Endodermal cell (in vitro differentiated cells): ENCODE measurements at regions not wholly inside any gene's neighbourhood (a gene's known extent, or its start where the extent isn't known, plus 50 kb on each side); places are given as distances from the start of the nearest gene placed in this dataset.

ENCODE experiments used
- DNase-seq: peaks from one replicate; pipeline ENCODE4 v3.0.0-alpha.2; 2017
- H3K27ac ChIP-seq: 2 replicates; pipeline ENCODE4 v1.5.1; 2013; ENCODE audit warnings: mild to moderate bottlenecking, low read depth, low read length, moderate library complexity
- H3K27me3 ChIP-seq: 2 replicates; pipeline ENCODE4 v1.6.1; 2013; ENCODE audit warnings: mild to moderate bottlenecking, low read length, moderate library complexity; ENCODE audit not compliant: insufficient read depth, control insufficient read depth, poor library complexity, severe bottlenecking
- H3K36me3 ChIP-seq: 2 replicates; pipeline ENCODE4 v1.7.0; 2013; ENCODE audit warnings: mild to moderate bottlenecking, low read length, moderate library complexity; ENCODE audit not compliant: control insufficient read depth, insufficient read depth
- H3K4me1 ChIP-seq: one replicate; pipeline ENCODE4 v1.7.0; 2013; ENCODE audit warnings: low read length; ENCODE audit not compliant: control insufficient read depth, insufficient read depth
- H3K4me3 ChIP-seq: 2 replicates; pipeline ENCODE4 v1.5.1; 2013; ENCODE audit warnings: mild to moderate bottlenecking, low read length, moderate library complexity
- H3K9ac ChIP-seq: 2 replicates; pipeline ENCODE4 v1.6.1; 2013; ENCODE audit warnings: mild to moderate bottlenecking, low read length, moderate library complexity; ENCODE audit not compliant: poor library complexity, severe bottlenecking; ENCODE audit errors: extremely low read depth
- H3K9me3 ChIP-seq: 2 replicates; pipeline ENCODE4 v1.6.1; 2013; ENCODE audit warnings: mild to moderate bottlenecking, low read length, moderate library complexity; ENCODE audit not compliant: control insufficient read depth
- H3K27ac Mint-ChIP-seq: 2 replicates; pipeline ENCODE4 v1.8.0; 2020; ENCODE audit warnings: mixed read lengths
- H3K27me3 Mint-ChIP-seq: 2 replicates; pipeline ENCODE4 v1.8.0; 2021; ENCODE audit warnings: mild to moderate bottlenecking, mixed read lengths; ENCODE audit not compliant: insufficient read depth
- H3K36me3 Mint-ChIP-seq: 2 replicates; pipeline ENCODE4 v1.8.0; 2020; ENCODE audit warnings: low read depth, mixed read lengths
- H3K4me1 Mint-ChIP-seq: 2 replicates; pipeline ENCODE4 v1.8.0; 2020; ENCODE audit warnings: mixed read lengths
- H3K4me3 Mint-ChIP-seq: 2 replicates; pipeline ENCODE4 v1.8.0; 2020; ENCODE audit warnings: mild to moderate bottlenecking, moderate library complexity, mixed read lengths
- H3K9me3 Mint-ChIP-seq: 2 replicates; pipeline ENCODE4 v1.8.0; 2020; ENCODE audit warnings: mild to moderate bottlenecking, mixed read lengths
- WGBS, 2 experiments: methylation state at CpG; one replicate each; pipeline versions ENCODE4 v1.1.5 to v1.1.7; 2013; ENCODE audit warnings: missing lambda C conversion rate in 2 of 2, mixed read lengths in 1 of 2; ENCODE audit not compliant: insufficient coverage in 1 of 2, insufficient read length in 1 of 2; 5-methylcytosine and 5-hydroxymethylcytosine counted together
- TF ChIP-seq, protein P1 (sequence below): fragments of 200-600 bp; sonication (generic); conservative IDR thresholded peaks from 2 replicates; pipeline ENCODE4 v1.5.0; 2021; ENCODE audit warnings: antibody characterized with exemption, mild to moderate bottlenecking

DNA sequence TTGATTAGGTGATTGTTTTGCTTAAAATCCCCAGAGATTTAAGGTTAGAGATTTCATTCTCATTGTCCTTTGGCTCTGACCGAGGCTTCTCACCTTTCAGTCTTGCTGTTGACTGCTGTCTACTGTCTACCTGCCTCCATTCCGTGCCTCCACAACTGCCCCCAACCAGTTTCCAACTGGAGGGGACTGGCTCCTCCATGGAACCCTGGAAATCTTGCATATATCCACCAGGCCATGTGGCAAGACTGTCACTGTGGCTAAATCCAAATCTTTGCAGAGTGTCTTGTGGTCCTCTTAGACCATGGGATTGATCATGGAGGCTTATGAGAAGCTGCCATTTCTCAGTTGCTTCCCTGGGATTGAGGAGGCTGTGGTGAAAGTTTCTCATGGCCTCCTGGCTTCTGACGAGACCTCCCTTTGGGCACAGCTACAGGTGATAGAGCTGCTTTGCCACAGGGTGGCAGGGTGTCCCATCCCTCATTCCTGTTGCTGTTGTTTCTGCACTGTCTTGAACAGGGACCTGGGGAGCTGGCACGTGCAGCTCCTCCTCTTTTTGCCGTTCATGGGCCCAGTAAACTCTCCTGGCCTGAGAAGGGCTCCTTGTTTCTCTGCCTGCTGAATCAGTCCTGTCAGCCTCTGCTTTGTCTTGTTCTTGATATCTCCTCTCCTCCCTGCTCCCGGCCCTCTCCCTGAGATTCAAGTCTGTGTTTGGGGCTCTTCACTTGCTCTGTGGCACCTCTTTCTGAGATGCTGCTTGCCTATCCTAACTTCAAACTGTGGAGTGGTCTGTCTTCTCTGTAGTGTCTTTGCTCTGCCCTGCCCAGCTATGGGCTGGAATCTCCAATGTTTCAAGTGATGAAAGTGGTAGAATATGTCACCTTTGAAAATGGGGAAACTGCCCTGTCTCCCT lies 63.6 kb upstream of the IGFBP3 start:
- Histone ChIP-seq H3K27ac (no peak overlapping the region), H3K4me3 (no peak overlapping the region), H3K36me3 (no peaks in the 10 kb centered on the region), H3K9ac (no peak overlapping the region), H3K27me3 (no peaks in the 10 kb centered on the region), H3K9me3 (peaks cover 11% of the 10 kb centered on the region), H3K4me1 (no peaks in the 10 kb centered on the region)
- DNase-seq = peak; percentile 49
- 85 to 93% methylated on average over 6 of the region's 6 CpGs for WGBS, 2 experiments
- H3K36me3 Mint-ChIP-seq = no peaks in the 10 kb centered on the region
- peaks cover 2% of the 10 kb centered on the region for H3K27me3 Mint-ChIP-seq
- H3K4me3 Mint-ChIP-seq = no peak overlapping the region
- TF ChIP-seq, protein P1, sequence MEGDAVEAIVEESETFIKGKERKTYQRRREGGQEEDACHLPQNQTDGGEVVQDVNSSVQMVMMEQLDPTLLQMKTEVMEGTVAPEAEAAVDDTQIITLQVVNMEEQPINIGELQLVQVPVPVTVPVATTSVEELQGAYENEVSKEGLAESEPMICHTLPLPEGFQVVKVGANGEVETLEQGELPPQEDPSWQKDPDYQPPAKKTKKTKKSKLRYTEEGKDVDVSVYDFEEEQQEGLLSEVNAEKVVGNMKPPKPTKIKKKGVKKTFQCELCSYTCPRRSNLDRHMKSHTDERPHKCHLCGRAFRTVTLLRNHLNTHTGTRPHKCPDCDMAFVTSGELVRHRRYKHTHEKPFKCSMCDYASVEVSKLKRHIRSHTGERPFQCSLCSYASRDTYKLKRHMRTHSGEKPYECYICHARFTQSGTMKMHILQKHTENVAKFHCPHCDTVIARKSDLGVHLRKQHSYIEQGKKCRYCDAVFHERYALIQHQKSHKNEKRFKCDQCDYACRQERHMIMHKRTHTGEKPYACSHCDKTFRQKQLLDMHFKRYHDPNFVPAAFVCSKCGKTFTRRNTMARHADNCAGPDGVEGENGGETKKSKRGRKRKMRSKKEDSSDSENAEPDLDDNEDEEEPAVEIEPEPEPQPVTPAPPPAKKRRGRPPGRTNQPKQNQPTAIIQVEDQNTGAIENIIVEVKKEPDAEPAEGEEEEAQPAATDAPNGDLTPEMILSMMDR = peak; percentile 57
- H3K27ac Mint-ChIP-seq = no peak overlapping the region
- peaks cover 16% of the 10 kb centered on the region for H3K9me3 Mint-ChIP-seq
- H3K4me1 Mint-ChIP-seq = peaks cover 4% of the 10 kb centered on the region

DNA sequence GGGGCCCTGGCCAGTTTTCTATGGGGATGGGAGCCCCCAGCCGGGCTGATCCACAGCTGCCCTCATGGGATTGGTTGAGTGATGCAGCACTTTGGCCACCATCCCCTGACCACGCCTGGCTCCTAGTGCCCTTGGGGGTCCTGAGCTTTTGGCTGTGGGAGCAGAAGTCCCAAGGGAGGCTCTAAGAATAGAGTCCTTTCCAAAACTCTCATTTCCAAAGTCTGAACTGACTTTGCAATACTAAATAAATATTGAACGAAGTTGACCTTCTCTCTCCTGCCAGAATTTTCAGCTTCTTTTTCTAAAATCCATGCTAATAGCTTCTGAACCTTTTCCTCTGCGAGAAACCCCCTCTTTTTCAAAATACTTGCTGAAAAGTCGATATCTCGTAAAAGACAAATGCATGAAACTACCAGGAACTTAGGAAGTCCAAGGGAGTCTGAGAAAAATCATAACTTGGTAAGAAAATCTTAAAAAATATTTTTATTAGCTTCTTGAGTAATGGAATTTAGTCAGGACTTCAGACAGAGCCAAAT lies 62.7 kb upstream of the IGFBP3 start:
- H3K4me1 Mint-ChIP-seq = peaks cover 6% of the 10 kb centered on the region
- peaks cover 4% of the 10 kb centered on the region for H3K27me3 Mint-ChIP-seq
- Histone ChIP-seq H3K27ac (no peak overlapping the region), H3K36me3 (no peaks in the 10 kb centered on the region), H3K27me3 (no peaks in the 10 kb centered on the region), H3K4me1 (peaks cover under 1% of the 10 kb centered on the region), H3K4me3 (no peak overlapping the region), H3K9me3 (peaks cover 11% of the 10 kb centered on the region), H3K9ac (no peak overlapping the region)
- H3K27ac Mint-ChIP-seq = no peak overlapping the region
- no peak overlapping the region for H3K4me3 Mint-ChIP-seq
- WGBS, 2 experiments = 94% methylated on average over 4 to 6 of the region's 6 CpGs
- DNase-seq = no peak
- TF ChIP-seq, protein P1 = no peak
- H3K36me3 Mint-ChIP-seq = no peaks in the 10 kb centered on the region
- peaks cover 16% of the 10 kb centered on the region for H3K9me3 Mint-ChIP-seq

DNA sequence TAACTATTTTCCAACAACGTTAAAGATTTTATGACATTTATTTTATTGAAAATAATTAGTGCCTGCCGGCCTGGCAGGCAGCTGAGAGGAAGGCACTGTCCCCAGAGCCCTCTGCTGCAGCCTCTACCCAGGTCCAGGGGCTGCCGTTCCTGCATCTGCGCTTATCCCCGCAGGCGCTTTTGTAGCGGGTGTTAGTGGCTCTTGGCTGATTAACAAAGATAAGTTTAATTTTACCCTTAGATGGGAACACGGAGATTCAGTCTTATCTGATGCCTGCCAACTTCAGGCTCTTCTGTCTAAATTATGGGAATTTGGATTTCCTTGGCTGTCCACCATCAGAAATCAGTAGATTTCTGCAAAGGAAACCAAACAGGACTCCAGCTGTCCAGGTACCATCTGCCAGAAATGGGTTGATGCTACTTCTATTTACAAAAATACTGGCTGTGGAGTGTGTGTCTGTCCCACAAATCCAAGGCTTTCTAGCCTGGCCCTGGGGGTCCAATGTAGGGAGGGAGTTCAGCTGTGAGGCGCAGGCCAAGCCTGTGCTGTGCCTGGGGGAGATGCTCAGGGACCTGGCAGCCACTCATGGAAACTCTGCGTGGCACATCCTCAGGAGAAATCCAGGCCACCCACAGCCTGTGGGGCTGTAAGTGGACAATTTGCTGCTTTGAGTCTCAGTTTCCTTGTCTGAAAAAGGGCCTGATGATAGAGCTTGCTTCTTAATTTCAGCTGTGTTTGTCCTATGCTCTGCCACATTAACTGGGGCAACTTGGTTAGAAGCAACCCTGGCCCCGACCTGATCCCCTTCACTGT lies 62.0 kb upstream of the IGFBP3 start:
- H3K27me3 Mint-ChIP-seq = peaks cover 2% of the 10 kb centered on the region
- TF ChIP-seq, protein P1 = no peak
- H3K36me3 Mint-ChIP-seq = no peaks in the 10 kb centered on the region
- peaks cover 13% of the 10 kb centered on the region for H3K4me1 Mint-ChIP-seq
- no peaks in the 10 kb centered on the region for H3K27me3 ChIP-seq
- 97% methylated on average over 9 to 10 of the region's 11 CpGs for WGBS, 2 experiments
- no peak overlapping the region for H3K4me3 Mint-ChIP-seq
- peaks cover 11% of the 10 kb centered on the region for H3K9me3 ChIP-seq
- DNase-seq = peak; percentile 20
- no peak overlapping the region for H3K4me3 ChIP-seq
- H3K27ac Mint-ChIP-seq = no peak overlapping the region
- H3K27ac ChIP-seq = no peak overlapping the region
- H3K9ac ChIP-seq = no peak overlapping the region
- peaks cover 16% of the 10 kb centered on the region for H3K9me3 Mint-ChIP-seq
- H3K36me3 ChIP-seq = no peaks in the 10 kb centered on the region
- H3K4me1 ChIP-seq = peaks cover 7% of the 10 kb centered on the region
